HG02852 (cell line): ENCODE measurements at regions not wholly inside any gene's neighbourhood (a gene's known extent, or its start where the extent isn't known, plus 50 kb on each side); places are given as distances from the start of the nearest gene placed in this dataset.
A peak's percentile ranks its signal among the peaks of the same experiment; 100 is the strongest.

Experiments
- ATAC-seq: cut with Tn5 transposase; IDR thresholded peaks from one replicate; pipeline ENCODE4 v1.9.1; 2021; ENCODE audit warnings: mild to moderate bottlenecking, moderate library complexity; ENCODE audit not compliant: unreplicated experiment

DNA sequence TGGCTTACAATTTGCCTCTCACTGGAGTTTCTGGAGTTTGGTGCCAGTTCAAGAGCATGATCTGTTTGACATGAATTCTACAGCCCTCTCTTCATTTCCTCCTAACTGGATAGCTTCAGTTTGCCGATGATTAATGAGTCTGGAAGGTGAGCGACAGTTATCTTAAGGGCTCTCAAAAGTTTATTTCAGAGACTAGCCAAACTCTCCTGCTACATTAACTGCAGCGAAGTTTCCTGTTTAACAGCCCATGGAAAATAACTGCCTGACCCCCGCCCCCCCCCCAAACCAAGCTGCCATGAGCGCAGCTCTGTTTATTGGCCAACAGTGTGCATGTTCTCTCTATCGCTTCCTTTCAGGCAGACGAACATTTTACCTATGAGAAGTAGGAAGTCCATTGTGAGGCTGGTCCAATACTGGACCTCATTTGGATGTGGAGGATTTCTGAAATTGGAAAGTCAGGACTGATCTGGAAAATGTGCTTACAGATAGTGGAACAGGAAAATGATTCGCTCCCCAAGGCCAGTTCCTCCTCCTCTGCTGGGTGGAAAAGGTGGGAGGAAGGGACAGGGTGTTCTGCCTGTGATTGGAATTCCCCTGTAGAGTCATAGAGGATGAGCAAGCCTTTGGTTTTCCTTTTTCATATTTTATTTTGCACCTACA, 522.2 kb upstream of the JAG1 start:
- ATAC-seq, result no peak

DNA sequence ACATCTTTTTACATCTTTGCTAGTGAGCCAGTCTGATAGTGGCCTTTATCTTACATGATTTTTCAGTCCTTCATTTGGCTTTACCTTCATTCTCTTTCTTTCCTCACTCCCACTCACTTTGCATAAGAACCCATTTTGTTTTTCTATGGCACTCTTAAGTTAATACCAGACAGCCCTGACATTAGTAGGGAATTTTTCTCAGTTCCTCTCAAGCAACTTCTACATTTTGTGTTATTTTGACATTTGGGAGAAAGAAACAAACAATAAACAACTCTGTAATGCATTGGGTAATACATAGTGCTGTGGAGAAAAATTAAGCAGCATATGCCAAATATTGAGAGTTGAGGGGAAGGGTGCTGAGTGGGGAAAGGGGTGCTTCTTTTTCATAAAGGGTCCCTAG, 524.1 kb upstream of the JAG1 start:
- no peak for ATAC-seq

DNA sequence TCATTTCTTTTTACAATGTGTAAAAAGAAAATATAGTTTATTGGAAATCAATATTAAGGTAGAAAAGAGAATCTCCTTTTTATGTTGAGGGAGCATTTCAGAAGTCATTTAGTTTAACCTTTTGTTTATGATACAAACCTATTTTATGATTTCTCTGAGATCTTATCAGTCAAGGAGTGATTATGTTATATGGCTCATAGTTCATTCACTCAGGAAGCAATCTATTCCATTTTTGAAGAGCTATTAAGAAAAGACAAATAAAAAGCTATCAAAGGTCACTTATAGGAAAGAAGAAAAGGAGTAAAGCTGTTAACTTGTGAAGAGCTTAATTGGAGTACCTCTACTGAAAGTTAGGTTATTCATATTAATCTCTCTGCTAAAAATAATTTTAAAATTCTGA, 526.6 kb upstream of the JAG1 start:
- ATAC-seq, result no peak

DNA sequence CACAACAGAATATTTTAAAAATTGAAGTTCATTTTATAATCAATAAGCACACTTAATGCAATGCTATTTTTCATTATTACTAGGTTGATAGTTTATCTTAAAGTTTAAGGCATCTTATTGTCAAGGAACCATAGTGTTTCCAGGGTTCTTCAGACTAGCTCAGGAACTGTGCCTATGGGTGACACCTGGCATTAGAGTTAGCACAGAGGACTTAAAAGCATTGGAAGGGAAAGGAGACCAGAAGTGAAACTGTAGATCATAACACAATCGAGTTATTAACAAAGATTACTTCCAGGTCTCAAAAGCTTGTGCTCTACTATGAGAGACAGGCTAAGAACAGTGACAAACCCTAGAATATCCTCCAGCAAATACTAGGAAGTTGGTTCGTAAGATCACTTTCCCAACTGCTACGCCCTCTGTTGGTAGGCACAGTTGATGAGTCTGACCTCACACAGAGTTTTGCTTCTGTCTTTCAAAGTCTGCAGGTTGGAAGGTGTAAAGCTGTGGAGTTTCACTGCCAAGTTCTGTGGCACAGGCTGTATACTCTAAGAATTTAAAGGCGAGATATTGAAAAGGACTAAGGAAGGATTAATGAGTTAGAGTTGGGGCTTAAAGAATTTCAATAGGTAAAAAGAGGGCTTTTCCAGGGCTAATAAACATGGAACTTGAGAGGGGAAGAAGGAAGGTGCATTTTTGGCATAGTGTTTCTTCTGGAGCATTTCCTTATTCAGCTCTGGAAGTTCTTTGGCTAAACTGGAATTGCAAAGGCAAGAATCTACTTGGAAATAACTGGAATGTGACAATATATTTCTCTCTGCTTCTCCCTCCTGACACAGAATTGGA, 531.3 kb upstream of the JAG1 start:
- peak; percentile 81 for ATAC-seq

DNA sequence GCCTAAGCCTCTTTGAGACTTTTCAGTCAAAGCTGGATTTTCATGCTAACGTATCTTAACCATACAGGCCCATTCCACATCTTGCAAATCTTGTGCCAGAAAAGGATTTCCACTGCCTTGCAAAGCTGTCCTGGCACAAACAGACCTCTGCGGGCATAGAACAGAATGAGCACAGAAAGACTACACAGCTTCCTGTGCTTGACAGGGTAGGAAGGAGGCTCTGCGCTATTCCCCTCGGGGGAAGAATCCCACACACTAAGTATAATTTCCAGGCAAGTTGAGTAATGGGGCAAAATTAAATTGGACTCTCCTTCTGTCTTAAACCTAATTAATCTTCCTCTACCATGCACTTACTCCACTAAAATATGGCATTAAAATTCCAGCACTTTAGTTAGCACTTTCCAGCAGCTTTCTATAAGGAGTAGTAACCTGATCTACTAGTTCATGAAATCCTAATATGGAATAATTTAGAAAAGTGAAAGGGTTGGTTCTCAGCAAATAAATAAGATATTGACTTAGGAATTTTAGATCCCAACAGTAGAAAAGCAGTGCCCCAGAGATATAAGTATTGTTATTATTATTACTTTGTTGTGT, 532.1 kb upstream of the JAG1 start:
- ATAC-seq, result no peak

DNA sequence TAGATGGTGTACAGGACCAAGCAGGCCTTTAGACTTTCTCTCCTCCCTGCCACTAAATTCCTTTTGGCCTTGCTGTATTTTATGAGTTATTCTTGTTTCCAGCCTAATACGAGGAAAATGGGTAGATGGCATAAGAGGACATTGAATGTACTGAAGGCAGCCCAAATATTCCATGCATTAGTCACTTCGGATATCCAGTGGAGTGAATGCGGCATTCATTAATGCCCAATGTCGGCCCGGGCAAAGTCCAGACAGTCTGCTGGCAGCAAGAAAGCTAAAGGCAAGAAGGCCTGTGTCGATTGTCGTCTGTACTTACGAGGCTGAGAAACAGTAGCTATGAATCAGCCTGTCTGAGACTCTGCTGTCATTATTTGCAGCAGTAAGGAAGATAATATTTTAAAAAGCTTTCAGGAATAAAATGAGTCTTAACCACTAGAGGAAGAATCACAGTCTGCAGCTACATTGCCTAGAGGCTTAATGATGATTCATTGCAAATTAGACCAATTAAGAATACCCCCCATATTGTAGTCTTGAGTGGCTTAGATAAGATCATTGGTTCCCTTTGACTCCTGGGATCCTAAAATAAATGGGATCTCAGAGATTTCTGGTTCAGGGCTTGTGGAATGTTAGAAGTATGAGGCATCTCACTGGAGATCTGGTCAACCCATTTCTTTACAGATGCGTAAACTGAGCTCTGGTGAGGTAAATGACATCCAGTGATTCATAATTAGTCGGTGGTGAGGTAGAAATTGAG, 534.1 kb upstream of the JAG1 start:
- no peak for ATAC-seq

DNA sequence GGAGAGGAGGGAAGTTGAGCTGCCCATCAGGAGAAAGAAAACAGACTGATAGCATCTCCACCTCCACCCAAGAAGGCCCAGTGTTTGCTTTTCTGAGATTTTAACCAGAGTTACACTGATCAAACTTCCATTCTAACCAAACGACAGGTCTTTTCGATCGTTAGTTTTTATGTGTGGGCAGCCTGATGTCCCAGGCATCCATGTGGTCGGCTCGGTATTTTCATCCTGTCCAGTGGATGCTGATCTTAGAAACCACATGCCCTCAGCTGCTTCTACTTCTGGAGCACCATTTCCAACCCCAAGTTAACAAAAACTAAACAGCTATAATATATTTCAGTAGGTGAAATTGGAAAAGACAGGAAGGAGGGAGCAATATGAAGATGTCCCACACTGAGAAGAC, 536.8 kb upstream of the JAG1 start:
- no peak for ATAC-seq

DNA sequence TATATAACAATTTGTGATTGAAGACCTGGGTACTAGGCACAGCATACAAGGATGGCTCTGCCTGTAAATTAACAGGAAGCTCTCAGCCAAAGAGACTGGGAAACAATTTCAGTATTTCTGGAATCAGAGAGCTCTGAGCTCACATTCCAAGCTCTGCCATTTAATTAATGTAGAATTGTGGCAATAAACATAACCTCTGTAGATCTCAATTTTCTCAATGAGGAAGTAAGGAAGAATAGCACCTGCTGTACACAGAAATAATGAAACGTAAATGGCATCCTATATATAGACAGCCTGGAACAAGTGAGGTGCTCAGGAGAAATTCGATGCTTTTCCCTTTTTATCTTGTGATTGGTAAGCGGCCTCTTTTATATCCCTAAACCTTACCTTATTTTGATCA, 538.5 kb upstream of the JAG1 start:
- no peak for ATAC-seq

DNA sequence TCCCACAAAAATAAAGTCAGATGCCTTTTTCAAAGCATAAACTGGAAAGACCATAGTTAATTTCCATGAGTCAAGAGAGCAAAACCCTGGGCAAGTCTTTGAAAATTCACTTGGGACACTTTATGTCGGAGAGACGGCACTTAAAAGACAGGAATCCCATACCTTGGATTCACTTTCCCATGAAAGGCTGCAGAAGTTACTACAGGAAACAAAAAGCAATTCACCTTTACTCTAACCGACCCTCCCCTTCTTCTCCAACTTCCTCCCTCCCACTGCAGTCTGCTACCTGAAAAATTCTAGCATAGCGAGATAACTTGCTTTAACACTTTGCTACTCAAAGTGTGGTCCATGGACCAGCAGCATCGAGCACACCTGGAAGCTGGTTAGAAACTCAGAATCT, 539.1 kb upstream of the JAG1 start:
- no peak for ATAC-seq

DNA sequence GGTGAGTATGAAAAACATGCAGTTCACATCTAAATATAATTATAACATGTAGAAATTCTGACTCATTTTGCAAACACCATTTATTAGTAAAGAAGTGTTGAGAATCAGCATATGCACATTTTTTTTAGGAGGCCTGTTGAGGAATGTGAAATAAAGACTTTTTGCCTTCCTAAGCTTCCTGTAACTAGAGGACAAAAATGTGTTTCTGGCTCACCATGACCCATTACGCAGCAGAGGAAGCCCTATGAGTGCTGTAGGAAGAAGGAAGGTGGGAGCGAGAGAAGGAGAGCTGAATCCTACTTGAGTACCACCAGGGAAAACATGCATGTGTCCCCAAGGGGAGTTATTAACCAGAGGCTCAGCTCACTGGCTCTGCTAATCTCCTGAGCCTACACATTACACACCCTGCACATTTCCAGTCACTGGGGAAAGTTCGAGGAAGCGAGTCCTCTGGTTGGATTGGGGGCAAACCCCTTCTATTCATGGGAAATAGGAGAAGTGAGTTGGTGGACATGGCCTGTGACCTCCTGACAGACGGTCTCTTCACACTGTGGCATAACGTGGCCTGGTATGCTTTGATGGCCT, 540.5 kb upstream of the JAG1 start:
- no peak for ATAC-seq

DNA sequence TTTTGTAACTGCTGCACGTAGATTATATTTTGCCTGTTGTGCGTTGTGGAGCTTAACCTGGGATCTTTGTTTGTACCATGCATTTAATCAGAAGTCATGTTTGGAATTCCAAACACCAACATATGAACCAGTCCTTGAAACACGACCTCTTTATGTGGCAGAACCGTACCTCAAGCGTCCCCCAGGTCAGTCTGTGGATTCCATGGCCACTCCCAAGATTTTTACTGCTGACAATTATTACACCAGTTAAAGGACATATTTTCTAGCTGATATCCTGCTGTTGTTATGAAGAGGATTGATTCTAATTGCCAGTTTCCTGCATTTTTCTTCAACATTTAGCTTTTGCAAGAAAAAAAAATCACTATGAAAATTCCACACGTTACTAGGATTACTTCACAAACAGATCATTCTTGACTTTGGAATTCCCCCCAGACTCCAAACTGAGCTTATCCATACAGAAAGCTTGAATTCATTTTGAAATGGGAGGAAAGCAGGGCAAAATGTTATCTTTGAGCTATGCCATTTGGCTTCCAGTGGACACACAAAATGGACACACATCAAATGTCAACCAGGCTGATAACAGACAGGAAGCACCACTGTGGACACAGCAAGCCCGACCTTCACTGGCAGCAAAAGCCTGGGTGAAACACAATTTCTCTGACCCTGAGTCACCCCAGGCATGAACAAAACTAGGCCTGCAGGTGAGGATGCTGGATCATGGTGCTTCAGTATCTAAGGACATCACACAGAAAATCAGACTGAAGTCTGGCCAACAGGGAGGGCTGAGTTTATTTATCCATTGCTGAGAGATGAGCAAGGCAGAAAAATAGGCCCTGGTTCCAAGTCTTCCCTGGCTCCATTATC, 542.9 kb upstream of the JAG1 start:
- ATAC-seq, result no peak

DNA sequence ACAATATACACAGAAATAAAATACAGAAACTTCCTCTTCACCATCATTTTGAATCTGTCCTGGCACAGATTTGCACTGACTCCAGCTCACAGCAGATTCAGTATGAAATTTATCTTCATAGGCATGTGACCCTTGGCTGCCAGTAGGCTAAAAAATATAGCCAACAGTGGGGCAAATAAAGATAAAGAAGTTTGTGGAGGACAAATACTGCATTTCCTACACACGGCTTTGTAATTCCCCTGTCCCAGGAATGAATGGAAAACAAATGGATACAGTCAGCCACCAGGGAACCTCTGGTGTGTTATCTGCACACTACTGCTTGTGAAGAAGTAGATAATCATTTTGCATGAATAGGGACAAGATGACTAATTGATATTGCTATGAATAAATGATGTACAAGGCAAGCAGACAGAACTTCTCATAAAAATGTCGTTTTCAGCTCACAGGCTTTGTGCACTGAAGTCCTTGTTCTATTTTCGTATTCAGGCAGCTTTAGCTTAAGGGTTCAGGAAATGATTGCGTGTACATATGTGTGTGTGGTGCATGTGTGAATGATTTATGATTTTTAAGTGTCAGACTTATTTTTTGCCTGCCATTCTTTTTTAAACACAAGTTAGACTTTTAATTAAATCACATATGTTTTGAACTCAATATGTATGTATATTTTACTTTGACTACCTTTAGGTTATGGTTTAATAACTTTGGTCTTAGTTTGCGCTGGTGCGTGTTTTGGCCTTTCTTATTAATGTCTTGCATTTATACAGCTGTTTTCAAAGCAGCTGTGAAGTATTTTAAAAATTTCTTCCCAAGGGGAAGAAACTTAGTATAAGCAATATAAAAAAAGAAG, 543.8 kb upstream of the JAG1 start:
- no peak for ATAC-seq

DNA sequence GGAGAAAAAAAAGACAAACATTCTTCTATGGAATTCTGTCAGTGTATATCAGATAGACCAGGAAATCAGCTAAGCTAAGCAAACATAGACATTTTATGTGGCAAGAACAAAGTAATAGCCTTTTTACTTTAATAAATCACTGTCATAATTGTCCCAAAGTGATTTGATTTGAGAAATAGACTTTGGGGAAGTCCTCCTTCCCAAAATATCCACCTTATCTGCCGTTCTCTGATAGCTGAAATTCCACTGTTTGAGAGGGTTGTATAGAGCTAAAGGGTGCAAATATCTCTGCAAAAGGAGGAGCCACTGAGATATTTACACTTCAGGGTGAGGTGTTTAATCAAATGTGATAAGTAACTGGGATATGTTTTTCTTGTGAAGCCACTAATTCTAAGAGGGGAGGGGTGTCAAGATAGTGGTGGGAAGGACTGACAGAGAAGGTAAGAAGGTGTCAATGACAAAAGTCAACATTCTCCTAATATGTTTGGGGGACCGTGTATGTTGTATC, 544.4 kb upstream of the JAG1 start:
- ATAC-seq, result no peak

DNA sequence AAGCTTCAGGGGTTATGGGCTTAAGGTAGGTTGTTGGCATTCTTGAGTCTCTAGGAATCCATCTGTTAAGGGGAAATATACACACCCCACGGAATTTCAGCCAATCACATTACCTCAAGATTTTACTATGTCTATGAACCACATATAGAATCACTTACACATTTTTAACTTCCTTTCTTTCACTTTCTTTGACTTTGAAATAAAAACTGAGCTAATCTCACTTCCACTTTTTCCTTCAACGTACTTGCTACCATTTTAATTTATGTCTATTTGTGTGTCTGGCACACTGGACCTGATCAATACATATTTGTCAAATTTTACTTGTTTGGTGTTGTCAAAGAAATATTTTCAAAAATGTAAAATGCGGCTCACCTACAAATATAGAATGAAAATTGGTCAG, 545.4 kb upstream of the JAG1 start:
- ATAC-seq, result peak; percentile 69

DNA sequence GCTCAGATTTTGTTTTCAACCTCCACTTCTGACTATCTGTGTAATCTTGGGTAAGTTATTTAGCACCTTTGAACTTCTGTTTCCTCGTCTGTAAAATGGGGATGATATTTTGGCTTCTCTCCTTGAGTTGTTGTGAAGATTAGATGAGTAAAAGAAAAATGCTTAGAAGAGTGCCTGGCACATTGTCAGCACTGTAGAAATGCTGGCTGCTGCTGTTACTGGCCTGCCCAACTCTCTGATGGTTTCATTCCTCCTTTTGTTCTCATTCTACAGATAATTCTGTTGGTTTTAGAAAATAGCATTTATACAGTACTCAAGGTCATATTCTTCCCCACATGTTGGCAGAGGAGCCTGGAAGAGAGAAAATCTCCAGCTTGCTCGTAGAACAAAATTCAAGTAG, 547.2 kb upstream of the JAG1 start:
- ATAC-seq, result no peak

DNA sequence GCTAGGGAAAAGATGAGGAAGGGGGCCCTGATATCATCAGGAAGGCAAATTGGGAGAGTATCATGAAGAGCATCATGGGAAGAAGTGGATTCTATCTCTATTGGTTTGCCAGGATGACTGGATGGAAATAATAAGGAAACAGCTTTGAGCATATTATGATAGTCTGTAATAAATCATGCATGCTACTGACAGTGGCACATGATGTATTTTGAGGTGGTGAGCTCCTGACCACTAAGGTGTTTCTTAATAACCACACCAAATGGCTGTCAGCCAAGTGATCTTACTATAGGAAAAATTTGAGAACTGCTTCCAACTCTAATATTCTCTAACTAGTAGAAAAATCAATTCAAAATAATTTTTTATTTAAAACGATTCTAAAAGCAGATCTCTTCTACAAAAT, 548.4 kb upstream of the JAG1 start:
- ATAC-seq, result no peak

DNA sequence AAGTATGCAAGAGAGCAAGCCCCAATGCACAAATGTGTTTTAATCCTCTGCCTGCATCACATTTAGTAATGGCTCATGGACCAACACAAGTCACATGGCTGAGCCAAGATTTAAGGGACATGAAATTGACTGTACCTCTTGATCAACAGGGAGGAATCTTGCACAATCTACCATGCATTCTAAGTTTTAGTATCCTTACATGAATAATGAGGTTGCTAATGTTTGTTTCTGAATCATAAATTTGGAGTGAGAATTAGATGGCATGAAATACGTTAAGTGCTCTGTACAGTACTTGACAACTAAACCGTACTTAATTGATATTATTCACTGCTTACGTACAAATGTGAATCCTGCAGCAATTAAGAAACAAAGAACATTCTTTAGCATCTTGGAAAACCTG, 553.8 kb upstream of the JAG1 start:
- ATAC-seq, result no peak

DNA sequence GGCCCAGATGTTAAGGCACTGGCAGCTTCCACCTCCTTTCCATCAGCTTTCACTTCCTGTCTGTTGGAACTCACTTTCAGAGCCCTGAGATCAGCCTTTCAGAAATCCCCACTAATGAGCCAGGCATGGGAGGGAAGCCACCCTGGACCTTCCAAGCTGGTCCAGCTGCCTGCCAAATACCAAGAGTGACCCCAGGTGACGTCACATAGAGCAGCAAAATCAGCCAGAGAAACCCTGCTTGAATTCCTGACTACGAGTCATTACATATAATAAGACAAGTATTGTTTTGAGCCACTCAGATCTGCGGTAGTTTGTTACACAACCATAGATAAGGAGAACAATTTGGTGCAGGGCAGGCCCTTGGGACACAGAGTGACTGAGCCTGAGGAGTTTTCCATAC, 556.0 kb upstream of the JAG1 start:
- no peak for ATAC-seq

DNA sequence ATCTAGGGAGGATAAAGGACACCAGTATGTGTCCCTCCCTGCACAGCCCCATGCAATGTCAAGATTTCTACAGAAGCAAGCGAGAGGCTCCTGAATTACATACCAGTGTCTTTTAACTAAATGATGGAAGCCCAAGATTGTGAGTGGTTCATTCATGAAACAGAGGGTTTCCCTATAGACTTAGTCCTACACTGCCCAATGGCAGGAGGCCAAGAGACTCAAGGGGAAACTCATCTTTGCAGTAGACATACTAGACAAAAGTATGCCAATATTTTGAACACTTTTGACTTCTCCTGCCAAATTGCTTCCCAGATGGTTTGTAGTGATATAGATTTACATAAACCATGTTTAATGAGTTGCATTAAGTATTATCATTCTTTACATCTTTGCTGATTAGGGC, 557.2 kb upstream of the JAG1 start:
- no peak for ATAC-seq
